ENCODE measurements at regions not wholly inside any gene's neighbourhood (a gene's known extent, or its start where the extent isn't known, plus 50 kb on each side); places are given as distances from the start of the nearest gene placed in this dataset.

DNA sequence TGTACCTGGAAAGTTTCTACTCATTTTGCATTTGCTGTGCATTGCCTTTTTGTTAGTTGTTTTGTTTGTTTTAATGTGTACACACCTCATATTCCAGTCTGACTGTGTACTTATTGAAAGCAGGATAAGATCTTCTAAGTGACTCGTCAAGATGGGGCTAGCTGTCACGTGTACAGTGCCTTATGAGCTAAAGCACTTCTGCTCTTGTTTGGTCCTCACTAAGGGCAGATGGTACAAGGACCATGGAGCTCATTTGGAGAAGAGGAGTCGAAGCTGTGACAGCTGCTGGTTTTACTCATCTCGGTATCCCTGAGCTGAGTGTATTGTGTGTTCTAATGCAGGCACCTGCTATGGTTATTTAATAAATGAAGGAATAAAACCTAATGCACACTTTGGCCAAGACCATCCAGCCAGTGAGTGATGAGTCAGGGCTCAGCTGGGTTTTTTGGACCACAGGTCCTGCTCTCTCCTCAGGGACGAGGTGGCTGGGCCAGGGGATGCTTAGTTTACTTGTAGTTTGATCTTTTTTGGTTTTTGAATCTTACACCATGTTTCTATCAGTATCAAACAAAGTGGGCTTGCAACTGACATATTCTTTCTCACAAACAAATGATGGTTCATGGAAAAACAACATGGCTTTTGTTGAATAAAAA lies 152.5 kb upstream of the APCDD1 start:
- TF ChIP-seq CTCF (IDR thresholded peaks at IDR 0.05) (no peak), POLR2A (IDR thresholded peaks at IDR 0.05) (no peak)
